ENCODE measurements at regions not wholly inside any gene's neighbourhood (a gene's known extent, or its start where the extent isn't known, plus 50 kb on each side); places are given as distances from the start of the nearest gene placed in this dataset.

DNA sequence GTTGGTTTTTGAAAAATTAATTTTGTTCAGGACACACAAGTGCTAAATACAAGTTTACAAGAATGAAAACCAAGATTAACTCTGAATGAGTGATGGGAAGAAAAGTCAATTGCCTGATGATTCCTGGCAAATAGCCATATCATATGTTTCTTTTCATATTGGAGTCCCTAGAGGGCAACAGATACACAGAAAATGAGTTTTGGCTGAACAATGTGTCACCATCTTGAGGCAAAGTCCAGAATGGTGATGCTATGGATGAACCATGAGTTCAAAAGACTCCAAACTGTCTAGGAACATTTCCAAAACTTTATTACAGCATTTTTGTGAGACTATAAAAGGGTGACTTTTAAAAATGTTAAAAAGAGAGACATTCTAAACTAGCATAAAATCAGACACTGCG, 382.9 kb downstream of the TMEM161B start:
- no peak for DNase-seq (ENCODE audit: extremely low read depth in 1 of 2, low read depth in 1 of 2)

DNA sequence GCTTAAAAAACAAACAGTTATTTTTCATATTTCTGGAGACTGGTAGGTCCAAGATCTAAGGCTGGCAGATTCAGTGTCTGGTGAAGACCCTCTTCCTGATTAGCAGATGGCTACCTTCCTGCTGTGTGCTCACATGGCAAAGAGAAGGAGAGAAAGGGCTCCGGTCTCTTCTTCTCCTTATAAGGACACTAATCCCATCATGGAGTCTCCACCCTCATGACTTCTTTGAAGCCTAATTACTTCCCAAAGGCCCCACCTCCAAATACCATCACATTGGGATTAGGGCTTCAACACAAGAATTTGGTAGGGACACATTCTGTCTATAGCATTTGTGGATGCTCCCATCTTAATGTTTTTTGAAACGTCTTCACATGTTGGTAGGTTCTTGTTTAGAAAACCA, 391.1 kb downstream of the TMEM161B start:
- no peak for DNase-seq (ENCODE audit: extremely low read depth in 1 of 2, low read depth in 1 of 2)

DNA sequence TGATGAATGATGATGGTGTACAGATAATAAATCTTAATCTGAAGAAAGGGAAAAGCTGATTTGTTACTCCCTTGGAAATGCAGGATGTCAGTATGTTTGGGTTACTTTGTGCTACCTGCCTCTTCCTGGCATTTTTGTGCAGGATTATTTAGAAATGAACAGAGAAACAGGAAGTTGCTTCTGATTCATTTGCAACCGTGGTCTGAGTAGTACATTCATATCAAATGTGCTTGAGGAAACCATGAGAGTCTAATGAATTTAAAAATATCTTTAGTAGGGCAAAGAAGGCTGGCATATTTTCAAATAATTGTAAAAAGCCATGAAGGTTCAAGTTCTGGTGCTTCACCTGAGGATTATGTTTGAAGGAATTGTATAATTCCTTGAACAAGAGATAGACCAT, 391.6 kb downstream of the TMEM161B start:
- no peak for DNase-seq (ENCODE audit: extremely low read depth in 1 of 2, low read depth in 1 of 2)

DNA sequence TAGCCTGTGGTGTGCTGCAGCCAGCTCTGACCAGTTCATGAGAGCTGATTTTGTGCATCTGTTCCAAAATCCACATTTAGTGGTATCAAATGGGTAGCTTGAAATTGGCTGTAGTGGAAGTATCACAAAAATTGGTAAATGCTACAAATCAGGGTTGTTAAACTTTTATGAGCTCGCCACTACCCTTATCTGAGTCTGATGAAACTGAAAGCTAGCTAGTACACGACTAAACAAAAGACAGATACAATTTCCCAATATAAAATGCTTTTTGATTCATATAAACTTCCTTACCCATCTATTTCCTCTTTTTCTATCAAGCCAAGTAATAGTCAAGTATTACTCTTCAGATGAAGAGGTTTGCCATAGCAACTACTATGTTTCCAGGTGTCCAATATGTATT, 392.0 kb downstream of the TMEM161B start:
- DNase-seq (ENCODE audit: extremely low read depth in 1 of 2, low read depth in 1 of 2): no peak

DNA sequence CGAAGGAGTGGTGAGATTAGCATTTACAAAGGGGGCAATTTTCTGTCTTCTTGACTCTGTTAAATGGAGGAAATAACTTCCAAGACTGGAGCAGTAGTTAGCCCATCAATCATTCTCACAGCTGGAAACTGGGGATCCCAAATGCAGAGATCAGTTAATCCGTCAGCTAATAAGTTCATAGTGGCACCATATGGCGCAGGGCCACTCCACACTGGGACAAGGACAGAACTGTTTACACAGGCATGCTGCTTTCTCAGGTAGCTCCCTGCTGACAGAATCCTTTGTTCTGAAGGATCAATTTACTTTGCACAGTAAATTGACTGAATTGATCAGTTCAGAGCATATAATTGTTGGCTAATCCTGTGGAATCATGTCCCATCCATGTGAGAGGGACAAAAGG, 395.7 kb downstream of the TMEM161B start:
- no peak for DNase-seq (ENCODE audit: extremely low read depth in 1 of 2, low read depth in 1 of 2)

DNA sequence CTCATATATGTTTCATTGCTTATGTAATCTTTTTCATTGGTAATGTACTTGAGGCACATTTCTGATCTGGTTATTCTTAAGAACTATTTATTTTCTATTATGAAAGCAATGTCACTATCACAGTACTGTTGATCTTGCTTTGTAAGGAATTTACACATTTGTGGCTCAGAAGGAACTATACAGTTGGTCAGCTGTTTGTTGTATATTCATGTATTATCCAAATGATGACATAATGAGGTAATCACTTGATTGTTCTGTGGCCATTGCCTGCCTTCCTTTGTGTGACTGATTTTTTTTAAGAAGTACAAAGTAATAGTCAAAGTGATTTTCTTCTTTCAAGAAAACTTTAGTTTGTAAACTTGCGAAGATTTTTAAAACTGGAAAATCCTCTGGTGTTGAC, 399.9 kb downstream of the TMEM161B start:
- DNase-seq (ENCODE audit: extremely low read depth in 1 of 2, low read depth in 1 of 2): no peak

DNA sequence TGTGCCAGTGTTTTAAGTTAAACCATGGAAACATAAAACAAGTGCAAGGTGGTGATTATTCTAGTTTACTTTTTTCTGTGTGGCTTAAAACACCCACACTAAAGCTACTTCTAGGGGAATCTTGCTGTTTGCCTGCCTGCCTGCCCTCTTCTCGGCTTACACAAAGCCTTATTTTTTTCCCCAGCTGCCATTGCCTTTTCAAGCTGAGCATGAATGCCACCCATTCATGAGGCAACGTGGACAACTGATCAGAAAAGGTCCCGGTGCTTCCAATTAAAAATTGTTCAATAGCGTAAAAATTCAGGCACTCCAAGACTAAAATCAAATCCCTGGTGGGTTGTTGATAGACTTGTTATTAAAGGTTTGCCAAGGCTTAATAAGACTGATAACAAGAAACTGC, 401.4 kb downstream of the TMEM161B start:
- DNase-seq (ENCODE audit: extremely low read depth in 1 of 2, low read depth in 1 of 2): no peak

DNA sequence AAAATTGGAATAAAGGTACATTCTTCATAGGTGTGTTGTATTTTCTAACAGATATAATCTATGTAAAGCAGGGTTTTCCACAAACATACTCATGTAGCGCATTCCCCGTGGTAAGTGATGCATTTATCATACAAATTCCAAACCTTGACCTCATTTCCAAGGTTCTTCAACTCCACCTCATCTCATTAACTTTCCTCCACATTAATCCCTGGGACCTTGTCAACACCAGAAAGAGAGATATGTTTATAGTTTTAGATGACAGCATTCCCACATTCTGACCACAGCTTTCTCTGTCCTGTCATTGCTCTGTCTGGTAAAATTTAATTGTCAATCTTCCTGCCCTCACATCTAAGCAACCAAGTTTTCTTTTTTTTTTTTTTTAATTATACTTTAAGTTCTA, 415.1 kb downstream of the TMEM161B start:
- DNase-seq (ENCODE audit: extremely low read depth in 1 of 2, low read depth in 1 of 2): no peak

DNA sequence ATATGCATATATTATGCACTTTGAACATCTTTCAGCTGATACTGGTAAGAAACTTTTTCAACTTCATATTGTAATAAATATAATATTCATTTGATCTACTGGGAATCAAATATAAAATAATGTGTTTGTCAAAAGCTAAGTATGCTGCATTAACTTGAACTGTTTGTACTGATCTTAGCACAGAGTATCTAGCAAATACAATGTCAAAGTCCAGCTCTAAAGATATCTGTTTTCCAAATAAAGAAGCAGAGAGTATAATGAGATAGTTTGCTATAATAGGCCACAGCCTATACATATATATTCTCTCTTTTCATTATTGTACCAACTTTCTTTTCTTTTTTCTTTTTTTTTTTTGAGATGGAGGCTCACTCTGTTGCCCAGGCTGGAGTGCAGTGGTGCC, 417.0 kb downstream of the TMEM161B start:
- no peak for DNase-seq (ENCODE audit: extremely low read depth in 1 of 2, low read depth in 1 of 2)

DNA sequence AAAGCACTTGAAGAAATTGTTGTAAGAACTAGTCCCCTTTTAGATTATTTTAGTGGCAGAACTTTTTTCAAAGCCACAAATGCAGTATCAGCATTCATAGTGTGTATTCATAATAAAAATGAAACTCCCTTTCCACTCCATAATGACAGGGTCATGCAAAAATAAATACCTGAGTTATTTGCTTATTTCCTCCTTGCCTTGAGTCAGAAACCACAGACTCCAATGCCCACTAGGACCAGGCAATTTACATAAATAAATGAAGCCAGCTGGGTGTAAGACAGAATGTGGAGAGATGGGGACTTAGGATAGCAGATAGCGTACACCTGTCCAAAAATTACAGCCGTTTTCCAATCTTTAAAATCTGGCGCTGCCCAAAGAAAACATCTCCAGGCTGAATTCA, 417.8 kb downstream of the TMEM161B start:
- no peak for DNase-seq (ENCODE audit: extremely low read depth in 1 of 2, low read depth in 1 of 2)

DNA sequence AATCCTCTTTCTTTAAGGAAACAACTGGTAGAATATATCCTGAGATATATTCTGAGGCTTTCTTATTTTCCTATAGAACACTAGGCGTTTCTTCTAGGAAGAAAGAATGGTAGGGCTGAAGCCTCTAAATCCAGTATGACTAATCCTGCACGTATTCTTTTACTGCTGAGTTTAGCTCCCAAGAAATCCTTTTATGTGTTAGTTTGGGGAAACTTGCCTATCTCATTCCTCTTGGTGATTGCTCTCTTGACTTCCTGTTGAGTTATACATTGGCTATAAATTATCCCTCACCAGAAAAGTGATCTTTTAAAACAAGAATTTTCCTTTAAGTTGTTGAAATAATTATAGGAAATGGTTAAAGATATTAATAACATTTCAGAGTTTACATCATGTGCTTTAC, 422.9 kb downstream of the TMEM161B start:
- no peak for DNase-seq (ENCODE audit: extremely low read depth in 1 of 2, low read depth in 1 of 2)

DNA sequence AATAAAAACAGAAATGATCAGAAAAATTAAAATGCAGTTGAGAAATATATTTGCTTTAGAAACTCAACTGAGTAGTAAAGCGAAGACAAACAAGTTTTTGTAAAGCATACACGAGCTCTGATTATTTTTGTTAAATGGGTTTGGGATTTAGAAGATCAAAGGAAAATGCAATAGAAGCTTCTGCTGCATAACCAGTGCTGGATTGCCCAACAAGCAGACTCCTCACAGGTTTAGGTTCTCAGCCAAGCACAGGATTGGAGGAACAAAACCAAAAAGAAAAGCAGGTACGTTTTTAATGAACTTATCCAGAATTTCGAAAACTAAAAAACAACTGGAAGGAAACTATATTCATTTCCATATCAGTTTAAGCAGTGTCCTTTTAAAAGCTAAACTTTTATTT, 423.8 kb downstream of the TMEM161B start:
- DNase-seq (ENCODE audit: extremely low read depth in 1 of 2, low read depth in 1 of 2): no peak

DNA sequence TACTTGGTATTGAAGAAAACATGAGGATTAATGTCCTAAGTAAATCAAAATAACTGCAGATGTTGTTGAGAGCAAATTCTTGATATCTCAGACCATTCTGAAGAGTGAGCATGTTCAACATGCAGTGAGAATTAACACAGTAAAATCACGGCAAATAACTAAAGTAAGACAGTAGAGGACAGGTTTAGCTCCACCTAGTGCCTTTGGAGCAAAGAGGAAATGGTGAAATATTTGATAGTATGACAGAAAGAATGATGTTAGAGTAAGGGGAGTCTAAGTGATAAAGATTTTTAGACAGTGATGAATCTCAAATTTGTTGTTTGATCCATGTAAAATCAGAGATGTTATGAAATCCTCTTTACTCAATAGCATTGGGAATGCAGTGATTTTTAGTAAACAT, 424.2 kb downstream of the TMEM161B start:
- DNase-seq (ENCODE audit: extremely low read depth in 1 of 2, low read depth in 1 of 2): no peak

DNA sequence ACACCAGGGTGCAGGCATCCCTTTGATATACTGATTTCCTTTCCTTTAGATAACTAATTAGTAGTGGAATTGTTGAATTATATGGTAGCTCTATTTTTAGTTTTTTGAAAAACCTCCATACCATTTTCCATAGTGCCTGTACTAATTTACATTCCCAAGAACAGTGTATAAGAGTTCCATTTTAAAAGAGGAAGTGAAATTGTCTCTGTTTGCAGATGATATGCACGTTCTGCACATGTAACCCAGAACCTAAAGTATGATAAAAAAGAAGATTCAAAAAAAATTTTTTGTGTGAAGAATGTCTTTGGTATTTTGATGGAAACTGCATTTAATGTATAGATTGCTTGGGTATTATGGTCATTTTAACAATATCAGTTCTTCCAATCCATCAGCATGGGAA, 424.0 kb upstream of the CCNH start:
- no peak for DNase-seq (ENCODE audit: extremely low read depth in 1 of 2, low read depth in 1 of 2)

DNA sequence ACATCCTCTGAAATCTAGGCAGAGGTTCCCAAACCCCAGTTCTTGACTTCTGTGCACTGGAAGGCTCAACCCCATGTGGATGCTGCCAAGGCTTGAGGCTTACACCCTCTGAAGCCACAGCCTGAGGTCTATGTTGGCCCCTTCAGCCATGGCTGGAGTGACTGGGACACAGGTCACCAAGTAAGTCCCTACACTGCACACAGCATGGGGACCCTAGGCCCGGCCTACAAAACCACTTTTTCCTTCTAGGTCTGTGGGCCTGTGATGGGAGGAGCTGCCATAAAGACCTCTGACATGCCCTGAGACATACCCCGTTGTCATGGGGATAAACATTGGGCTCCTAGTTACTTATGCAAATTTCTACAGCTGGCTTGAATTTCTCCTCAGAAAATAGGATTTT, 418.8 kb upstream of the CCNH start:
- no peak for DNase-seq (ENCODE audit: extremely low read depth in 1 of 2, low read depth in 1 of 2)

DNA sequence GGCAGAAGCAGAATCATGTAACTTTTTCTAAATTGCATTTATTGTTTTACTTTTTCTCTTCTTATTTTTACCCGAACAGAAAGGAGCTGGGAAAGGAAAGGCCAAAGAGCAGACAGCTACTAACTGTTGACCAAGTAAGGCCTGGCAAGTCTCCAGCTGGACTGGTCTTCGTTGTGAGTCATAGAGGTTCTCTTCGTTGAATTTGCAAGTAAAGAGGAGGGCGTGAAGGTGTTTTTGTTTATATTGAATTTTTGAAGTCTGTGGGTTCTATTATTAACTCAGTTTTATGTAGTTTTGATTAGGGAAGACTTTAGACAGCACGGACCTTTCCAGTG, 416.5 kb upstream of the CCNH start:
- DNase-seq (ENCODE audit: extremely low read depth in 1 of 2, low read depth in 1 of 2): no peak

DNA sequence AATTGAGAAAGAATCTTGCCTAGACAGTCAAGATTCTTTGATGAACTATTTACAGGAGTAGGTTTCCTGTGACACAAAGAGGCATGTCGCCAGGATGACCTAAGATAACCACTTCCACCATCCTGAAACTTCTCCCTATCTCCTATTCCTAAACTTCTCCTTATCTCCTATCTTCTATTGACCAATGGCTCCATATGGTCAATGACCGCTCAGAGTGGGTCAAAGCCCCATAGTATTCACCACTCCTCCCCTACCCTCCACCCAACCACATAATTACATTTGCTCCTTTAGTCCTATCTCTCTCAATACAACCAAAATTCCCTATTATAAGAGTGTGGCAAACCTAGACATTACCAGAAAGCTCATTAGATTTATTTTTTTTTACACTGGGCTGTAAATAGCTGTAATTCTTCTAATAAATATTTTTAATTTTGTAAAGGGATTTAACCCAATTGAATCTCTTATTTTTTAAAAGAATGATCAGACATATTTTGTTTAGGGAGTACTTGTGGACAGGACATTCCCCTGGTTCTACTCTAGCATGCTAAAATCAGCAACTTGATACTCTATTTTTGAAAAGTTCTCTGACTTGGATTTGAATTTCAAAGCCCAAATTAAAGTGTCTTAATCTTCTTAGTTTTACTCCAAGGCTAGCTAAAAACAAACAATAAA, 416.0 kb upstream of the CCNH start:
- no peak for DNase-seq (ENCODE audit: extremely low read depth in 1 of 2, low read depth in 1 of 2)

DNA sequence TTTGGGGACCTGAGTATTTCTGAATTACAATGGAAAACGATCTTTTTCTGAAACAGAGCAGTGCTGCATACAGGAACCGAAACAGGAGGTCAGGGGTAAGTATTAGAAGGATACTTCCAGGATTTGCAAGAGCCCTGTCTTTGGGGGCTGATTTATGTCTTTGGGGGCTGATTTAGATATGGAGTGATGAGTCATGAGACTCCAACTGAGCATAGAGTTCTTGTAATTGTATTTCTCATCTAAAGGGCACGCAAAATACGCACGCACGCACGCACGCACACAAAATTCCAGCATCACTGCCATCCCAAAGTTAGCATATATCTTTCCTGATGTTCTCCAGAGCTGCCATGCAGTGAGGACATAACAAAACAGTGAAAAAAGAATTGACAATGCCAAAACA, 414.8 kb upstream of the CCNH start:
- DNase-seq (ENCODE audit: extremely low read depth in 1 of 2, low read depth in 1 of 2): no peak

DNA sequence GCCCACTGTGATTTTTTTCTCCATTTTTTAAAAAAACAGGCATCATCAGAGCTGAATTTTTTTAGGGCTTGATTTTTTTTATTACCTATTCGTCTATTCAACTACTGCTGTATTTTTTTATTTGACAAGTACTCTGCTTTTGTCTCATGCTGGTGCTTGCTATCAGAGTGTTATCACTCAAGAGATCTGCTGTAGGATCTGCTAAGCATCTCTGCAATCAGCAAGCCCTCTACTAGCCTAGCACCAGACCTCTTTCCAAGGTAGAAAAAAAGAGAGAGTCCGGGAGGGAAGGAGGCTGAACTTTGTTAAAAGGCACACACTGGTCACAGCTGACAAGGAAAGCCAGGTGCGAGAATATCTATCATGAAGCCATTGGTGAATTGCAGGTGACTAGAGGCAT, 413.8 kb upstream of the CCNH start:
- DNase-seq (ENCODE audit: extremely low read depth in 1 of 2, low read depth in 1 of 2): no peak

DNA sequence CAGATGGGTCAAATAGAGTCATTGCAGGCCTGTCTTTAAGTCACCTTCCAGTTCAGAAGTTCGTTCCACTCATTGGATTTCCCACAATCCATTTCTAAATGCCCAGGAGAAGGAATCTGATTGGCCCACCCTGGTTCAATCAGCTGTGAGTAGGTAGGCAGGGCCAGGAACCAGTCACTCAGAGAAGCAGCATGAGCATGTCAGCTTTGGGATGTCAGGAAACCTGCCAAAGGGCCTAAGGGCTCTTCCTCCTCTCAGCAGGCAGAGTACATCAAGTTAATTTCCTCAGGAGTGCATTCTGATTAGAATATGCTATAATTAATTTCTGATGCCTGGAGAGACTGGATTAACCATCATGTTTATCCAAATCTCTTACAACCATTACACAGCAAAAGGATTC, 412.9 kb upstream of the CCNH start:
- DNase-seq (ENCODE audit: extremely low read depth in 1 of 2, low read depth in 1 of 2): no peak

DNA sequence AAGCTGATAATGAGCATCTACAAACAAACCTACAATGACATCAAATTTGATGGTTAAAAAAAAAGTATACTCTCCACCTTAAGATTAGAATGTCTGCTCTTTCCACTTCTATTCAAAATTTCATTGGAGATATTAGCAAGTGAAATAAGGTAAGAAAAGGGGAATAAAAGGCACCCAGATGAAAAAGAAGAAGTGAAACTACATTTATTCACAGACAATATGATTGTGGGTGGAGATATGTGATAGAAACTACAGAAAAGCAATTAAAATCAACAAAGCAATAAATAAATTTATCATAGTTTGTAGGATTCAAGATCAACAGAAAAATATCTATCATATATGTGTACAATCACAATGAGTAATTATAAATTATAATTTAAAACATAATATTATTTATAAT, 395.1 kb upstream of the CCNH start:
- no peak for DNase-seq (ENCODE audit: extremely low read depth in 1 of 2, low read depth in 1 of 2)

DNA sequence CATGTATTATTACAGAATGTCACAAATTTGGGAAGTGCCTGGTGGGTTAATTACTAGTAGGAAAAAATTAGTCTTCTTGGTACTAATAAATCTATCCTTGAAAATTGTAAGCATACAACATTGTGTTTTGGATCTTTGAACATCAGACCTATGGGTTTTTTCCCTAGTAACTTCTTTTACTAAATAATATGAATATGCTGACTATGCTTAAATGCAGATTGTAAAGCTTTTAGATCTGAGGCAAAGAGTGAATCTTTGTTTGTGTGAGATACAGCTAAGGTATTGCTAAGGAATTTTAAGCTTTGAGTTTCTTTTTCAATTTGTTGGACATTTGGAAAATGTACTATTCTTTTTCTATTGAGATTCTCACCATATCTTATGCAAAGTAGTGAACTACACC, 390.6 kb upstream of the CCNH start:
- no peak for DNase-seq (ENCODE audit: extremely low read depth in 1 of 2, low read depth in 1 of 2)

DNA sequence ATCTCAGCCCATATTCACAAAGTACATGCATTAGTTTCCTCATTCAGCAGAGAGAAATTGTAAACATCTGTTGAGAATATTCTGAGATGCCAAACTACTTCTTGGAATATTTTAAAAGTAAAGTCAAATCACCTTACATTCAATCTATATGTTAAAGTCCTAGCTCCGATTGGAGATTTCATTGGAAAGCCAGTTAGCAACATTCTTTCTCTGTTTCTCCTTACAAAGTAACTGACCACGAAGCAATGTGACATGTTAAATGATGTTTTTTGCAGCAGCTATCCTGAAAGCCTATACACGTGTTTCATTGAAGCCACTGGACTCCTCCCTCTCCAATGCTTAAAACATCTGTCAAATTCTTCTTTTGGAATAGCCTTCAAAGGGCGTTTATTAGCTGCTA, 379.1 kb upstream of the CCNH start:
- no peak for DNase-seq (ENCODE audit: extremely low read depth in 1 of 2, low read depth in 1 of 2)

DNA sequence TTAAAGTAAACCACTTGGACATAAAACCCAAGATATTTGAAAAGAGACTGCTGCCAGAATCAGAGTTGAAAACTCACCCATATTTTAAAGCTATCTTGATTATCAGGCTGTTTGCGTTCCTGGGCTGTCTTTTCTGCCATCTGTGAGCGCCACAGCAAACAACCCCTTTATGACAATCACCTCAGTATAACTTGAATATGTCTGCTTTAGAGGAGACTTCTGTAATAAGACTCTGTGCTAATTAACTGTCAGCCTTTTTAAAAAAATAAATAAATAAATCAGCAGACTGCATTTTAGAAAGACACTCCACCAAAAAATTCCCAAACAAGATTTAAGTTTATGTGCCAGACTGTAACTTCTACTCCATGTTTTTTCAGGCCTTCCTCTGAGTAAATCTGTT, 375.7 kb upstream of the CCNH start:
- DNase-seq (ENCODE audit: extremely low read depth in 1 of 2, low read depth in 1 of 2): no peak
